HK-2 (cell line): ENCODE measurements at regions not wholly inside any gene's neighbourhood (a gene's known extent, or its start where the extent isn't known, plus 50 kb on each side); places are given as distances from the start of the nearest gene placed in this dataset.

ENCODE experiments used
- DNase-seq: peaks from one replicate; pipeline ENCODE4 v3.0.0-alpha.2; 2018; ENCODE audit not compliant: unreplicated experiment

DNA sequence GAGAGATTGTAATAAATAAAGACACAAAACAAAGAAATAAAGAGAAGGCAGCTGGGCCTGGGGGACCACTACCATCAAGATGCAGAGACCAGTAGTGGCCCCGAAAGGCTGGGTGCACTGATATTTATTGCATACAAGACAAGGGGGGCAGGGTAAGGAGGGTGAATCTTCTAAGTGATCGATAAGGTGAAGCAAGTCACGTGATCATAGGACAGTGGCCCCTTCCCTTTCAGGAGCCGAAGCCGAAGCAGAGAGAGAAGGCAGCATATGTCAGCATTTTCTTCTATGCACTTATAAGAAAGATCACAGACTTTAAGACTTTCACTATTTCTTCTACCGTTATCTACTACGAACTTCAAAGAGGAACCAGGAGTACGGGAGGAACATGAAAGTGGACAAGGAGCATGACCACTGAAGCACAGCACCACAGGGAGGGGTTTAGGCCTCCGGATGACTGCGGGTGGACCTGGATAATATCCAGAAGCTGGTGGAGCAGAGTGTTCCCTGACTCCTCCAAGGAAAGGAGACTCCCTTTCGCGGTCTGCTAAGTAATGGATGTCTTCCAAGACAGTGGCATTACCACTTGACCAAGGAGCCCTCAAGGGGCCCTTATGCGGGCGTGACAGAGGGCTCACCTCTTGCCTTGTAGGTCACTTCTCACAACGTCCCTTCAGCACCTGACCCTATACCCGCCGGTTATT, 126.4 kb downstream of the RBM46 start:
- DNase-seq, result peak; percentile 39

DNA sequence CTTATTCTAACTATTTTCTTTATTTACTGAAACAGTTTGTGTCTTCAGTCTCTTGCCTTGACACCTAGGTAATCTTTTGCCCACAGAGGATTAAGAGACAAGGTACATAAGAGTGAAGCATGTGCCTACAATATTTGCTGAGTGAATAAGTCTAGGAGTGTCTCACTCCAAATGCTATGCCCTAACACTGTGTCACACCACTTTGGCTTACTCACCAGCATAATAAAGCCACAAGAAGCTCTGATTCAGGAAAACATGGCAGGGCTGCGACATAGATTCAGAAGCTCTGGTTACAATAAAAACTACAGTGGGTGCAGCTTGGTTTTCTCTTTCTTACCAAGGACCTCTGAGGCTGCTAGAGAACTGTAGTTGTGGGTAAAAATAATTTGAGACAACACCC, 127.1 kb downstream of the RBM46 start:
- DNase-seq, result peak; percentile 45

DNA sequence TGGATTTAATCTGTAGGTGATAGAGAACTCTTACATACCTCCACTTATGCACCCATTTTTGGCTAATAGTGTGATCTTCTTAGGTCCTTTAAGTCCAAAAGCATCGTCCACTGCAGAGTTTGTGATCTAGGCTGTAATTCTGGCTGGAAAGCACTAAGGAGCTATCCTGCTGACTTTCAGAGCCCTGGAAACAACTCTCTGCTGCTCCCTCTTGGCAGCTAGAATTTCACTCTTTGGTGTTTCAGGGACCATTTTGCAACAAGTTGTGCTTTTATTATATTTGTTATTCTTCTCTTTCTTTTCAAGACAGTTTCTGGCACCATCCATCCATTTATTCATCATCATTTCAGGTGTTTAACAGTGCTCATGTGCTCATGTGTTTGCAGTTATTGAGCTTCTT, 130.0 kb downstream of the RBM46 start:
- no peak for DNase-seq

DNA sequence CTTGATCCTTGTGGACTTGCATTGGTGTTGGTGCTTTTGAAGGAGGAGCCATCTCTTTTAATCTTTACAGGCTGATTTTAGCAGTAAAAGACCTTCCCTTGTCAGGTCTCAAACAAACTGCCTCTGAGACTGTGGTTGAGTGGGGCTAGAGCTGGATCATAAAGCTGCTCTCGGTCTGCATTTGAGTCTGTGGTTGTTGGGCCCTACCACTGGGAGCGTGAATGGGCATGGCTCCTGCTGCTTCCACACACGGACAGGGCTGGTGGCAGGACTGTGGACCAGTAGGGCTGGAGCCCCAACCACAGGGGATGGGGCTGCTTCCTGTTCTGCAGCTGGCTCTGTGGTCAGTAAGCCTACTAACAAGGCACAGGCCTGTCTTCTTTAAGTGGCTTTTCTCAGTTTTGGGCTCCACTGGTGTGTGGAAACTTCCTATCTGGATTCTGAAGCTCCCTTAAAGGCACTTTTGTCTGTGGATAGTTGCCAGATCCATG, 130.6 kb downstream of the RBM46 start:
- no peak for DNase-seq

DNA sequence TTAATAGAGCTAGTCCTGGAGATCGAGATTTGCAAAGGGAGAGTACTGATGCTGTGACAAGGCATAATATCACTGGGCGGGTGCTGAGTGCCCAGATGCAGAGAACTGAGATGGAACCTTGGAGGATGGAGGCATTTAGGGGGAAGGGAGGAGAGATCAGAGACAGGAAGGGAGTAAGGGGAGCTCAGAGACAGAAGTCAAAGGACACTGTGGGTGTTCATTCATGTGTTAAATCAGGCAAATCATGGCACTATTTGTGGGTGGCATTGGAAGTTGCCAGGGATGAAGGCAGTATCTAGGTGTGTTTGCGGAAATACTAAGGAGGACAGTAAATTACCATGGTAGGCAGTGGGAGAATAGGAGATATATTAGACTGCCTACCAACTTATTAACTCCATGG, 135.0 kb downstream of the RBM46 start:
- no peak for DNase-seq

DNA sequence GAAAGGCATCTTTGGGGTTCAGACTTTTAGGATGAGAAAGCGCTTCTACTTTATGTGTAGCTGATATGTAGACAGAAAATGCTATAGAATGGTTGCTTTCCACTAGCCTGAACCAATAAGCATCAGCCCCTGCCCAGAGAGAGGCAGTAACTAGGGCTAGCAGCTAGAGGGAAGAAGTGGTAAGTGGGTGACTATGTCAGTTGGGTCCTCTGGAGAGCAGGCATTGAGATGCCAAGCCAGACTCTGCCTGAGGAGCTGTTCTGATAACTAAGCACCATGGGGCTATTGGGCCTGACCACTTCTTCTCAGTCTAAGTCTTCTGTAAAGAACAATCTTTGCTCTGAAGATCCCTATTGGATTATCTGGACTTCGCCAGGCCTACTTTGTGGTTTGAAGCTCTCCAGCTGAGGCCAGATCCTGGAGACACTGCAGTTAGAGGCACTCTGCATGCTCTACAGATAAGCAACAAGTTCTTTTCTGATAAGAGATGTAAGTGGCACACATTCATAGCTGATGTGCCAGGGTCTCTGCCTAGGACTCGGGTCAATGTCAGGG, 146.1 kb downstream of the RBM46 start:
- no peak for DNase-seq

DNA sequence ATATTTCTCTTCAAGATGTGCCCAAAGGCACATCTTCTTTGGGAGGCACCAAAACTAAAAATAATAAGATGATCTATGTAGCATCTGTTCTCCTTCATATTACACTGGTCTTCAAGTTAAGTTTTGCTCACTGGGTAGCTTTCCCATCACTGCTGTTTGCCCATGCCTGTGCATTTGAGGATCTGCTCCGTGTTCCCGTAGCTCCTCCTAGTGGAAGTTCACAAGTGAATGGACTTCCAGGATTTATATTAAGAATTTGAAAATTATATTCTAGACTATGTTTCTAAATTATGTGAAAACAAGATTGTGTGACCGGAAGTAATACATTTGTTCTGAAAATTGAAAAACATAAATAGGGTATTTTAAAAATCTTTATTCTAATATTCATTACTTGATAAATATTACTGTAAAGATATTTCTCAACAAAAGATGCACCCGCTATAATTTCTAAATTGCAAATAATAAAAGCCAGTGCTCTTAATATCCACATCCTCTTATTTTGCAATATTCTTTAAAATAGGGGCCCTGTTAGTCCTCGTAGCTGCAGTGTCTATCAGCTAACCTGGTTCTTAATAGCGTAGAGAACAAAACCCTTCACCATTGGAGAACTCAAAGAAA, 147.7 kb downstream of the RBM46 start:
- DNase-seq, result no peak

DNA sequence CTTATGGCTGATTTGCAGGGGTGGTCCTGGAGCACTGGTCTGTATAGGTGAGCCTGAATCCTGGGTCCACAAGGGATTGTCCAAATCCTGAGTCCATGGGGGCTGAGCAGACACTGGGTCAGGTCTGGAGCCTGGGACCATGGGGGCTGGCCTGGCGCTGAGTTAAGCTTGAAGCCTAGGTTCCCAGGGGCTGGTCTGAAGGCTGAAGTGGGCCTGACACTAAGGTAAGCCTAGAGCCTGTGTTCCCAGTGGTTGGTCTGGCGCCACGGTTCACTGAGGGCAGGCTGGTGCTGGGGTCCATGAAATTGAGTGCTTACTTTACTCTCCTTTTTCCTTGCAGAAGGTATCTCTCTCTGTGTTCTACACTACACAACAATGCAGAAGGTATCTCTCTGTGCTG, 155.8 kb downstream of the RBM46 start:
- no peak for DNase-seq

DNA sequence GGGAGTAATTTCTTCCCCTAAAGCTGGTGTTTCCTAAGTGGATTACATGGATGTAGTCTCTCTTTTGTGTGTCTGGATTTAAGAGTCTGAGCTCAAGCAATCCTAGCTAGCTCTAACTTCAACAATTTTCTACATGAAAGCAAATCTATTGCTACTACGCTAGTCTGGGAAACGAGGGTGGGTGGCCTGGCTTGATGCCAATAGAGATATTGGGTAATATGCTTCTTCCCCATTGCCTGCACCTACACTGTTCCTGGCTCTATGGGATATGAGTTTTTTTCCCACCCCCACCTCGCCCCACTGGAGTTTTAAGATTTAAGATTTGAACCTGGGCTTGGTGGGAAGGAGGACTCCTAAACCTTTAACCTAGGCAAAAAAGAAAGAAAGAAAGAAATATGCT, 158.8 kb downstream of the RBM46 start:
- no peak for DNase-seq

DNA sequence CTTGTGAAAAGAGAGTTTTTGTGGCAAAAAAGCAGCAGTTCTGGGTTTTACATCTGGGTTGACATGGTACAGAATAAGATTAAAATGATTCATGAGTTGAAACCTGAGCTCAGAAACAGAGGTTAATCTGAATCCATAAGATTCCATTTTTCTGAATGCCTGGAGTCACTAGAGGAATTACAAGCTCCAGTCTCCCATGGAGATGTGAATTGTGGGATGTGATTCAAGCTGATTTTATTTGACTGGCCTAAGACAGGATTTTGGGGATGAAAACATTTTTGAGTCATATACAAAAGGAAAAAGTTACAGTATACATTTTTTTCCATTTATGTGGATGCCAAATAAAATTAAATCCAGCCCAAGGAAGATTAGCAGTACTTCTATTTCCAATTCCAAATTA, 161.1 kb downstream of the RBM46 start:
- DNase-seq, result no peak

DNA sequence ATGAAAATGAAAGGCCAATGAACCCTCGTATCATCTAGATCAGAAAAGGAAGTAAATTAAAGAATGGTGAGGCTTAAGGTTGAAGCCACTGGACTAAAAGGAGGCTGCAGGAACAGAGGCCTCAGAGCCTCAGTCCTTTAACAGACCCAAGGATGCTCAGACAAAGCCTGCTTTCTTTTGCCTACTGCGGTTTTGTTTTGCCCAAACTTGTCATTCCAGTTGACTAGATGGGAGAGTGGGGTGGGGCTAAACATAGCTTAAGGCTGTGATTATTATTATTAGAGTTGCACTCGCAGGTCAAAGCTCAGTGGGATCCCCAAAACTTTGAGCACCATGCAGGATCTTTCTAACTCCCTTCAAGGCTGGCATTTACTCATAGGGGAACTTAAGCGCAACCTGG, 163.9 kb downstream of the RBM46 start:
- DNase-seq, result no peak

DNA sequence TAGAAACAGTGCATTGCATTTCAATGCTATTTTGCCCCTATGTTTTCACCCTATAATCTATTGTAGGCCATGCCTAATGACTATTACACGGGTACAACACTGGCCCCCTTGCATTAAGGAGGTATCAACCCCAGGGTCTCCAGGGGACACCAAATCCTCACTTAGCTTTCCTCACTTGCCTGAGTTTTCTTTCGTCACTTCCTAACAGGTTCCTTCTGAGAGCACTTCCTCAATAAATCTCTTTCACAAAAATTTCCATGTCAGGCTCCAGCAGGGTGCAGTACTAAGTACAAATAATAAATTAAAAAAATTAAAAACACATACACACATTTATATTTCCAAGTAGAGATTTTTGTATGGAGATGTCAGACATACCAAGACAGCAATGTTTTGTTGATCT, 165.0 kb downstream of the RBM46 start:
- DNase-seq, result no peak

DNA sequence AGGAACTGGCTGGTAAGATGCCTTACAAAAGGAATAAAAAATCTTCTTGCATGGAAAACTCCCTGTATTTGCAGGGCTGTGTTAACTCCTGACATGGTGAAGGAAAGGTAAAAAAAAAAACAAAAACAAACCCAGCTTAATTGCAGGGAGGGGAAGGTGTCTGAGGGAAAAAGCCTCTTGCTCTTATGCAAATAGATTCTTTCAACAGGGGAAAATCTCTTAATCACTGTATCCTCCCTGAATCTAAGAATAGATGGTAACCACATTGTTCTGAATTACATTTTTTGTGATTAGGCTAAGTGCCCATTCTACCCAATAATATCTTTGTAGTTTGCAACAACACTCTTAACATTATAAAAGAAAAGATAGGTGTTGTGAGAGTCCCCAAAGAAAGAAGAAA, 172.6 kb downstream of the RBM46 start:
- no peak for DNase-seq

DNA sequence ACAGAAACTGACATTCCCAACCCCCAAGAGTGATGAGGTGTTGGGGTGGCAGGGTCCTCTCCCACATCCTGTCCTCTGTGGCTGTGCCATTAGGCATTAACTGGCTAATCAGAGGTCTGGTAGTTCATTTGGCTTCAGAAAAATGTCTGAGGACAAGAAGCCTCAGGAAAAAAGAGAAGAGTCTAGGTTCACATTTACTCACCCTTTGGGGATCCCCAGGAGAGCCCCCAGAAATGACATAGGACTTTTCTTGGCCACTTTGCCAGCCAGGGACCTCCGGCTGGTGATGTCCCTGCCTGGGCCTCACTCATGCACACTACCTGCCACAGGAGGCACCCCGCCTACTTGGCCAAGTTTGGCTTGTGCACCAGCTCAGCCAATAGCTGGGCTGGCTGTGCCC, 173.0 kb downstream of the RBM46 start:
- no peak for DNase-seq

DNA sequence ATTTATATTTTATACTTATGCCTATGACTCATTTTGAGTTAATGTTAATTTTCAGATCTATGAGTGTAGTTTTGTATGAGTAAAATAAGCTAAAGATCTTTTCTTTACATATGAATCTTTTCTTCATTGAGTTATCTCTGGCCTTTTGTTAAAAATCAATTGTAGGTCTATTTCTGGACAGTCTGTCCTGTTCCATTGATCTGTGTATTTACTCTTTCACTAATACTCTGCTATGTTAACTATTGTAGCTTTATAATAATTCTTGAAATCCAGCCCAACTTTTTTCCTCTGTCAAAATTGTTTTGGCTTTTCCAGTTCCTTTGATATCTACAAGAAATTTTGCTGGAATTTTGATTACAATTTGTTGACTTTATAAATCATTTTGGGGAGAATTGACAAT, 177.0 kb downstream of the RBM46 start:
- no peak for DNase-seq

DNA sequence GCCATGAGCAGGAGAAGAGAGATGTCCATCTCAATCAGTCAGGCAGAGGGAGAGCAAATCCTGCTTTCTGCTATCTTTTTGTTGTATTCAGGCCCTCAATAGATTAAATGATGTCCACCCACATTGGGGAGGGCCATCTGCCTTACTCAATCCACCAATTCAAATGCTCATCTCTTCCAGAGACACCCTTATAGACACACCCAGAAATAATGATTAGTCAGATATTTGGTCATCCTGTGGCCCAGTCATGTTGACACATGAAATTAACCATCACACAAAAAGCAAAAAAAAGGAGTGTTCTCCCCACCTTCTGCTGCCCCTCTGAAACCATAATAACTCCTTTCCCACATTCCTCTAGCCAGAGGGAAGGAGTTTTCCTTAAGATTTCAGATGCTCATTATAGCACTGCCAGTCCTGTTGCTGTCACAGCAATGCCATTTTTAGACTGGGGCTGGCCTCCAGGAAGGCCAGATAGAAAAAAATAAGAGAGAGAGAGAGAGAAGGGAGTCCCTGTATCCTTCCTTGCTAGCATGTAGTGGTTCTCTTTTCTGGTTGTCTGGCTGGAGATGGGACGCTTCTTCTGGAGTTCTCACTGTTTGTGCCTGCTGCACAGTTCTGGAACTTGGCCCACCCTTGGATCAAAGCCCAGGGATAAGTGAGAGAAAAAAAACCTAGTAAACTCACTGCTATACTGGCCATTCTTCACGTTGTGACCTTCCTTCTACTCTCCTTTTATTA, 177.7 kb downstream of the RBM46 start:
- DNase-seq, result no peak

DNA sequence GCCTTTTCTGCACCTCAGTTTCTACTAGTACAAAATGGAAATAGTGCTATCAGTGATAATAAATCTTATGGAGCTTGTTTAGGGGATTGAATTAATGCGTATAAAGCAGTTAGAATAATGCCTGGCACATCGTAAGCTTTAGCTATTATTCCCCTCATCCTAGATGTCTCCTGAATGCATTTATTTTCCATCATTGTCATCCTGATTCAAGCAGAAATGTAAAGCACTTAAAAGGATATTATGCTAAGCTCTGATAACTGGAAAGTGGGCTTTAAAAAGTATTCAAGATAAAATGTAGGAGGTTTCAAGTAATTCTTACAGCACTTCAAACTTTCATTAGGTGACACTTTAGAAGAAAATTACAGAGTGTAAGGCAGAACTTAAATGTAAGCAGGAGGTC, 178.7 kb downstream of the RBM46 start:
- no peak for DNase-seq

DNA sequence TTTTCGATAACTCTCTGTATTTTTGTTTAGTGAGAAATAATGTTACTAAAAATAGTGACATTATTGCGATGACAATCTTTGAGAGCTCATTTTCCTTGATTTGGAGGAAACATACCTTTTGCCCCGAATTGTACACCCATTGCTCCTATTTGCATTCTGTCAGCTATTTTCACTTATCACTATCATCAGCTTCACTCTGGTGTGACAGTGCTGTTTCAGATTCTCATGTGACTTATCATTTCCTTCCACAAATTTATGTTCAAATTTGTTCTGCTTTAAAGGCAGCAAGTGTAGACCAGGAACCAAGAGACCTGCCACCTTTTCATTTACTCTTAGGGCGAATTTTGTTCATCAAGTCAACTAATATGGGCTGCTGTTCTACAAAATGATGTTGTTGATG, 179.4 kb downstream of the RBM46 start:
- DNase-seq, result no peak

DNA sequence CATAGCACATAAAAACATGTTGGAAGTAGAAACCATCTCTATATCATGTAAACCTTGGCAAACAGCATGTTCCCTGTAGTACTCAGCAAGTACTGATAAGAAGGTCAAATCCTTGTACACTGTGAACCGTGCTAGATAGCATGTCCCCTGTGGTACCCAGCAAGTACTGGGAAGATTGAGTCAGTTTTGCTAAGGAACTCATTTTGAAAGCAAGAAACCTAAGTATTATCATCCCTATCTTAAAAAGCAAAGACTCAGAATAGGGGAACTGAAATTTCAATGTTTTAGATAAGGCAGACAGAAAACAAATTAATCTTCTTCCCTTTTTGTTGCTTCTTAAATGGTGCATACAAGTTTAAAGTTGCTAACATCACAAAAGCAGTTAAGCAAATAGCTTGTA, 180.2 kb downstream of the RBM46 start:
- DNase-seq, result no peak

DNA sequence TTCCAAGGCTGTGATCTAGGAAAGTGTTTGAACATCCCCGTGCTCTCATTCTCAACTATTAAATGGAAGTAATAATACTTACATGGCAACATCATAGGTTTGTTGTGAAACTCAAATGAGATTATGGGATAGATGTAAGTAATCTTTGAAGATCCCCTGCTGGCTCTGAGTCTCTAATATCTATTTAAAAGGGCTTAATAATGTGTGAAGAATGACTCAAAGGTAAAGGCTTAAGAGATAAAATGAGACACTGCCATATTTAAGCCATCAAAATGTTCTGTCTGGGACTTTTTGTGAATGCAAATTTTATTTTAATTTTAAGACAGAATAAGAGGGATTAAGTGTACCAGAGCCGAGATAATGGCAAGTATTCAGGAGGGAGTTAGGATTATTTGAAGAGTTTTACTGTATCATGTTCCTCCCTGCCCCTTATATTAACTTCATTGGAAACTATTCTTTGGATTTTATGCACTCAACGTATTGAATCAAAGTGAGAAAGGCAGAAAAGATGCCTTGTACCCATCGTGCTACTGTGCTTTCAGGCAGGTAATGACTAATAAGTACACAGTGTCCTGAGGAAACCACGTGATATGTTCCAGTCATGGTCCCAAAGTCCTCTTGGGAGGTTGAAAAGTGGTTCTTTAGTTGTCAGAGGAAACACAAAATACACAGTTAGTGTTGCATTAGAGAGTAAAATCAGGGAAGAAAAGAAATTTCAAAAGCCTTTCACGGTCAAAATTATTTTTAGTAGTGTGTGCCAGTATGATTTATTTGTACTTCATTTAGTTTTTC, 192.4 kb downstream of the RBM46 start:
- no peak for DNase-seq

DNA sequence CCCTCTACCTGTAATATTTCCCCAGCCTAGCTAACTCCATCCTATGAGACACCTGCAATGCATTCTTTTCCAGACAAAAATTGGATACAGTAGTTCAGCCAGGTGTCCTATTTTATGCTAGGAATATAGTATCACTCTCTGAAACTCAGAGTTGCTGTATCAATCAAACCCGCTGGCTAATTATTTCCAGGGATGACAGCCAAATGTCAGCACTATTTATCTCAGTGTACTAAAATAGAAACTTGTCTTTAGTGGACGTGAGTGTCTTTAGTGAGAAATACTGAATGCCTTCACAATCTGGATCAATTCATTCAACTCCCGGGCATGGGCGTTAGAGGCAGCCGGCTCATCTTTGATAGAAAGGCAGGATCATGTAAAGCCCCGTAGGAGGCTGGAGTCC, 196.2 kb downstream of the RBM46 start:
- DNase-seq, result no peak
